ENCODE measurements at regions not wholly inside any gene's neighbourhood (a gene's known extent, or its start where the extent isn't known, plus 50 kb on each side); places are given as distances from the start of the nearest gene placed in this dataset.

DNA sequence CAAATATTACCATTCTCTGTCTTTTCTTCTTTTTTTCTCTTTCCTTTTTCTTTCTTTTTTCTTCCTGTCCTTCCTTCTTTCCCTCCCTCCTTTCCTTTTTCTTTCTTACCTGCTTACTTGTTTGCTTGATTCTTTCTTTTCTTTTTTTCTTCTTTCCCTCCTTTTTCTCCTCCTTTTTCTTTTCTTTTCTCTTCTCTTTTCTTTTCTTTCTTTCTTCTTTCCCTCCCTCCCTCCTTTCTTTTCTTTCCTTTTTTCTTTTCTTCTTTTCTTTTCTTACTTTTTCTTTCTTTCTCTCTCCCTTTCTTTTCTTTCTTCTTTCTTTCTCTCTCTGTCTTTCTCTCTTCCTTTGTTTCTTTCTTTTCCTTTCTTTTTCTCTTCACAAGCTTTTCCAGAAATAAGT is 697.4 kb upstream of the ADGRL3 start (continued):
- TF ChIP-seq, protein P1, sequence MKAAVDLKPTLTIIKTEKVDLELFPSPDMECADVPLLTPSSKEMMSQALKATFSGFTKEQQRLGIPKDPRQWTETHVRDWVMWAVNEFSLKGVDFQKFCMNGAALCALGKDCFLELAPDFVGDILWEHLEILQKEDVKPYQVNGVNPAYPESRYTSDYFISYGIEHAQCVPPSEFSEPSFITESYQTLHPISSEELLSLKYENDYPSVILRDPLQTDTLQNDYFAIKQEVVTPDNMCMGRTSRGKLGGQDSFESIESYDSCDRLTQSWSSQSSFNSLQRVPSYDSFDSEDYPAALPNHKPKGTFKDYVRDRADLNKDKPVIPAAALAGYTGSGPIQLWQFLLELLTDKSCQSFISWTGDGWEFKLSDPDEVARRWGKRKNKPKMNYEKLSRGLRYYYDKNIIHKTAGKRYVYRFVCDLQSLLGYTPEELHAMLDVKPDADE (IDR thresholded peaks at IDR 0.05) = no peak
- no peak for TF ChIP-seq NANOG (IDR thresholded peaks at IDR 0.05; ENCODE audit: borderline replicate concordance)

- Histone ChIP-seq H3K79me2 (replicated peaks; ENCODE audit: insufficient read depth) (no peaks in the 10 kb centered on the region), H3K9me2 (ENCODE audit: insufficient read depth) (peaks cover 5% of the 10 kb centered on the region; the same call in 1 of the 2 replicates), H3K27ac (ENCODE audit: low read depth) (no peak overlapping the region), H3K4me3 (no peak overlapping the region), H3K4me2 (no peak overlapping the region), H2AFZ (no peak overlapping the region), H3K36me3 (ENCODE audit: insufficient read depth) (no peaks in the 10 kb centered on the region; the same call in 1 of the 2 replicates), H4K20me1 (replicated peaks; ENCODE audit: insufficient read depth) (no peaks in the 10 kb centered on the region), H3F3A (replicated peaks; ENCODE audit: low read depth) (no peaks in the 10 kb centered on the region), H3K27me3 (ENCODE audit: insufficient read depth) (no peaks in the 10 kb centered on the region), H3K4me1 (ENCODE audit: insufficient read depth) (no peaks in the 10 kb centered on the region)
- Mint-ChIP-seq H3K36me3 (ENCODE audit: low read depth) (peaks cover 6% of the 10 kb centered on the region; the same call in 1 of the 3 replicates), H3K4me3 (no peak overlapping the region), H3K27ac (no peak overlapping the region), H3K4me1 (peaks cover 10% of the 10 kb centered on the region), H3K9me3 (peaks cover 10% of the 10 kb centered on the region), H3K27me3 (ENCODE audit: insufficient read depth, low read depth, poor library complexity) (no peaks in the 10 kb centered on the region)
- ATAC-seq (no peak), DNase-seq (ENCODE audit: low spot score) (no peak)
- TF ChIP-seq ZNF114 (CRISPR knock-in tag; IDR thresholded peaks at IDR 0.05) (no peak), JUNB (IDR thresholded peaks at IDR 0.05; ENCODE audit: unreplicated experiment) (no peak), ZNF462 (CRISPR knock-in tag; IDR thresholded peaks at IDR 0.05) (no peak), EZH2phosphoT487 (IDR thresholded peaks at IDR 0.05; ENCODE audit: unreplicated experiment) (no peak), ZNF331 (CRISPR knock-in tag; IDR thresholded peaks at IDR 0.05; ENCODE audit: low read depth) (no peak), CTCF (conservative IDR thresholded peaks at IDR 0.05; ENCODE audit: low read depth in 2 of 2) (no peak), STAT1 (IDR thresholded peaks at IDR 0.05; ENCODE audit: unreplicated experiment) (no peak), CREB1 (CRISPR knock-in tag; IDR thresholded peaks at IDR 0.05; ENCODE audit: low read depth) (no peak), POLR2AphosphoS5 (IDR thresholded peaks at IDR 0.05; ENCODE audit: low read depth) (no peak)
Observed at GRCh38 chr4:60506061-60506460, 694.1 kb upstream of the ADGRL3 start.
